IPS-15b (cell line): ENCODE measurements at regions not wholly inside any gene's neighbourhood (a gene's known extent, or its start where the extent isn't known, plus 50 kb on each side); places are given as distances from the start of the nearest gene placed in this dataset.

Source experiments
- H3K27me3 ChIP-seq: one replicate; pipeline ENCODE4 v1.6.1; 2013; ENCODE audit warnings: low read length; ENCODE audit not compliant: control insufficient read depth, insufficient read depth
- H3K36me3 ChIP-seq: one replicate; pipeline ENCODE4 v1.6.1; 2013; ENCODE audit warnings: low read length; ENCODE audit not compliant: control insufficient read depth, insufficient read depth
- H3K4me1 ChIP-seq: one replicate; pipeline ENCODE4 v1.6.1; 2013; ENCODE audit warnings: mild to moderate bottlenecking, low read length; ENCODE audit not compliant: control insufficient read depth, insufficient read depth
- H3K4me3 ChIP-seq: one replicate; pipeline ENCODE4 v1.5.1; 2013; ENCODE audit warnings: low read depth, low read length
- H3K9ac ChIP-seq: one replicate; pipeline ENCODE4 v1.6.1; 2013; ENCODE audit warnings: low read depth, mild to moderate bottlenecking, low read length
- H3K9me3 ChIP-seq: one replicate; pipeline ENCODE4 v1.6.1; 2013; ENCODE audit warnings: mild to moderate bottlenecking, low read length; ENCODE audit not compliant: control insufficient read depth, insufficient read depth

DNA sequence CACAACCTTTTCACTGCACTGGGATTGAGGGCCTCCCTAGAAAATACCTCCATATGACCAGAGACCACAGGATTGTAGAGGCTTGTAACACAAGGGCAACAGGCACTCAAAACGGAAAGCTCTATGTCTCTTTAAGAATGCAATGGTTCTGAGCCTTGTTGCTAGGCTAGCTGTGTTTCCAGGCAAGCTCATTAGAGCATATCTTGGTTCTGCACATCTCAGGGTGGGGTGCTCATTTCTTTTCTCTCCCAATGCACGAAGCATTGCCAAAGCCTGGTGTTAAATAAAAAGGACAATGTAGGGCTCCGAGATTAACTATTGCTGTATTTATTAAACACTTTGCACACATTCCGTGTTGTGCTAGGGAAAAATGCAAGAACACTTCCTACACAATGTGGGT, 315.9 kb downstream of the PRDM2 start:
- H3K27me3 ChIP-seq = no peaks in the 10 kb centered on the region
- no peak overlapping the region for H3K4me3 ChIP-seq
- no peaks in the 10 kb centered on the region for H3K36me3 ChIP-seq

DNA sequence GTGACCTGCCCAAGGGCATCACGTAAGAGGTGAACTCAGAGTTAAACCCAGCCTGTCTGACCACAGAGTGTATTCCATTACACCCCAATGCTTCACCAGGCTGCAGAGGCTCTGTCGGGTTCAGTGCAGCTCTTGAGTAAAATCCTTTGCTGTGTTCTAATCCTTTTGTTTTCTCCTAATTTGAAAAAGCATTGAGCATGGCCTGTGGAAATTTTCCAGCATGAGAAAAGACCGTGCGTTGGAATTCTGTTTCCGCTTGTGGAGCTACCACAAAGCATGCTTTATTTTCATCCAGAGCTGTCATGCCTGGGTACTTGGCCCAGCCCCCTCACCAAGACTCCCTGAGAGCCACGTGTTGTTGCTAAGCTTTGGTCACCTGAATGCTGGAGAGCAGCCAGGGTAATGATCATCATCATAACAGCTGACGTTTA, 317.6 kb downstream of the PRDM2 start:
- Histone ChIP-seq H3K4me1 (no peaks in the 10 kb centered on the region), H3K9me3 (no peaks in the 10 kb centered on the region), H3K9ac (no peak overlapping the region), H3K36me3 (no peaks in the 10 kb centered on the region), H3K27me3 (no peaks in the 10 kb centered on the region), H3K4me3 (no peak overlapping the region)

More for the DNA sequence above, 315.9 kb downstream of the PRDM2 start:
- no peaks in the 10 kb centered on the region for H3K9me3 ChIP-seq
- no peaks in the 10 kb centered on the region for H3K4me1 ChIP-seq
- H3K9ac ChIP-seq = no peak overlapping the region

DNA sequence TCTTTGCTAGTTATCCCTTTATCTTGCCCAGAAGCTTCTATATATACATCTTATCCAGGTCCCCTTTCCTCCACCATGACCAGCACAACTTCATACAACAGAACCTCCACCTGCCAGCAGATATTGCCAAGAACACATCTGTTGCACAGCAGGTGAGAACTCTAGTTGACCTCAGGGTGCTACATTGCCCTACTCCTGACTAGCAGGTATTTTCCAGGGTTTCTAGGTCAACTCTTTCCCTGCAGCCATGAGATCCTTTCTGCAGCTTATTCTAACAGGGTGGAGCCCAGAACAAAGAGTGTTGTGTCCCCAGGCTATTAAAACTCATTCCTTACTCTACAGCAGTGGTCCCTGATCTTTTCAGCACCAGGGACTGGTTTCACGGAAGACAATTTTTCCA, 319.5 kb downstream of the PRDM2 start:
- H3K36me3 ChIP-seq = no peaks in the 10 kb centered on the region
- no peak overlapping the region for H3K9ac ChIP-seq
- H3K9me3 ChIP-seq = no peaks in the 10 kb centered on the region
- H3K27me3 ChIP-seq = no peaks in the 10 kb centered on the region
- no peak overlapping the region for H3K4me3 ChIP-seq
- H3K4me1 ChIP-seq = no peaks in the 10 kb centered on the region

DNA sequence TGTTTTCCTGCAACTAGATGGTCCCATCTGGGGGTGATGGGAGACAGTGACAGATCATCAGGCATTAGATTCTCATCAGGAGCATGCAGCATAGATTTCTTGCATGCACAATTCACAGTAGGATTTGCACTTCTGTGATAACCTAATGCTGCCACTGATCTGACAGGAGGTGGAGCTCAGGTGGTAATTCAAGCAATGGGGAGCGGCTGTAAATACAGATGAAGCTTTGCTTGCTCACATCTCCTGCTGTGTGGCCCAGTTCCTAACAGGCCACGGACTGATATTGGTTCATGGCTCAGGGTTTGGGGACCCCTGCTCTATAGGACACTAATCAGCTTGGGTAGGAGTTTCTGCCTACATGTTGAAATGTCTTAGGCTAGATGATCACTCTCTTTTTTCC, 320.0 kb downstream of the PRDM2 start:
- no peak overlapping the region for H3K9ac ChIP-seq
- no peaks in the 10 kb centered on the region for H3K9me3 ChIP-seq
- no peaks in the 10 kb centered on the region for H3K27me3 ChIP-seq
- no peaks in the 10 kb centered on the region for H3K36me3 ChIP-seq
- no peaks in the 10 kb centered on the region for H3K4me1 ChIP-seq
- H3K4me3 ChIP-seq = no peak overlapping the region

DNA sequence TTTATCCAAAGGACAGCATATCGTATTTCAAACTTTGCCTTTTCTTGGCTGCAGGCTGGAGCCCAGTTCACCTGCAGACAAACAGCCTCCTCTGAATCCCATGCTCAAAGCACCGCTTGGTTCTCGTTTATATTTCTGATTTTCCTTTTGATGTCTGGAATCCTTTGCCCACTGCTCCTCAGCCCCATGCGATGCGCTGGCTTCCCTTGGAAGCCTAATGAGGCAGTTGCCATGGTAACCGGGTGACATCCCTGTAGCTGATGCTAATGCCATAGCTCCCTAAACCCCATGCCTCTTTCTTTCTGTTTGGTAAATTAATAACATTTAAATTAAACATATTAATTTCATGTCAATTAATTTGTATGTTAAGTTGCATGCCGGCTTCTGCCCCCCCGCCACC, 327.1 kb downstream of the PRDM2 start:
- Histone ChIP-seq H3K27me3 (no peaks in the 10 kb centered on the region), H3K9ac (no peak overlapping the region), H3K4me1 (no peaks in the 10 kb centered on the region), H3K4me3 (no peak overlapping the region), H3K36me3 (no peaks in the 10 kb centered on the region), H3K9me3 (no peaks in the 10 kb centered on the region)

DNA sequence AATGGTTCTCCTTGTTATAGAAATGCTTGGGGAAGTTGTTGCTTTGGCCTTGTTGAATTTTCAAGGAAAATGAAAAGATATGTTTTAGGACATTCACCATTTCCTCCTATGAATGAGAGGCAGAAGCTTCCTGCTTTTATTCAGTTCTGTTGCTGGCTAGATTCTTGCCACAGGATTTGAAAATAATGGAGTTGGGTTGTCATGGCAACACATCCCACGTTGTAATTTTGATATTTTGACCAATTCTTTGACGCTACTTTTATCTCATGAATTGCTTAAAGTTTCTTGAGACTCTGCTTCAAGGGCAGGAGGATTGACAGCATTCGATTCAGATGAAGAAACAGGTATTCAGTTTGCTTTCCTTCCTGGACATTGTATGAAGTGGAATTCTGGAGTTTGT, 331.5 kb downstream of the PRDM2 start:
- no peaks in the 10 kb centered on the region for H3K9me3 ChIP-seq
- no peaks in the 10 kb centered on the region for H3K4me1 ChIP-seq
- no peak overlapping the region for H3K9ac ChIP-seq
- H3K4me3 ChIP-seq = no peak overlapping the region
- H3K27me3 ChIP-seq = no peaks in the 10 kb centered on the region
- H3K36me3 ChIP-seq = no peaks in the 10 kb centered on the region

DNA sequence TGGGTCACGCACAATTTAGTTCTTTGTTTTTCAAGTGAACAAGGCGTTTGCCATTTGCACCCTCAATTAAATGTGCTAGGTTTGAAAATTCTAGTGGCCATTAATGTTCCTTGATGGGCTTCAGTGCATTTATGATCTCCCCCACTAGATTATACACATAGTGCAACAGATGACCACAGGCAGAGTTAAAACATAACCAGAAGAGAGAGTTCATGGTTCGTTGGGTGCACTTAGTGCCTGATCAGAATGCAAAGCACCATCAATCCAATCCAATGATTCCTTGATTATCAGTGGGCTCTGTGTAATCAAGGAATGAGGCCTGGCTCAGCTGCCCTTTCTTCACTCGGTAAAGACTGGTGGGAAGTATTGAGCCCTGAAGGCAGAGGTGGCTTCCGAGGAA, 334.5 kb downstream of the PRDM2 start:
- no peaks in the 10 kb centered on the region for H3K36me3 ChIP-seq
- H3K4me1 ChIP-seq = no peaks in the 10 kb centered on the region
- H3K9ac ChIP-seq = no peak overlapping the region
- H3K4me3 ChIP-seq = no peak overlapping the region
- no peaks in the 10 kb centered on the region for H3K27me3 ChIP-seq
- no peaks in the 10 kb centered on the region for H3K9me3 ChIP-seq

DNA sequence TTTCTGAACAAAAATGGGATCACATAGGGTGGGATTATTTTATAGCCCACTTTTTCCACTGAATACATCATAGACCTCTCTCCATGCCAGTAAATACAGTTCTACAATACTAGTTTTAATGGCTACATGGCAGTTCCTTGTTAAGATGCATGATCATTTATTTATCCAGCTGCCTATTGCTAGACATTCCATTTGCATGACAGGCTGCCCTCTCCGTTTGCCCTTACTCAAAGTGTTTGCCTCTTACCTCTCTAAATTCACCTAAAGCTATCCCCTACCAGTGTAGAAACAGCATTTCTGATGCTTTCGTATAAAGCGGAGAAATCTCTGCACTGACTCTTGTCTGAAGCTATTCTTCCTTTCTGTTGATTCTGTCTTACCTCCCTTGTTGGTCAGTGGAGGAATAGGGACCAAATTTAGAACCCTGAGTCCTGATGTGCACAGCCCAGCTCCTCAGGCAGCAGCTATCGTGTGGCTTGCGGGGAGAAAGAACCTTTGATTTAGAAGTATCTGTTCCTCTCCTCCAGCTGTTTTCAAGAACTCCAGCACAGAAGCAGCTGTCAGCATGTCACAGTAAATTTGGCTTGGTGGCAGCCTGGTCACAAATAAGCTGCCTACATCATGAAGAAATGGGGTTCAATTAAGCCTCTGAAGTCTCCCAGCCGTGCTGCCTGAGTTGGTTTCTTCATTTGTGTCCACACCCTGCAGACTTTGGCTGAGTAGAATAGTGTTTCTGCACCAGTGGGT, 337.3 kb downstream of the PRDM2 start:
- no peaks in the 10 kb centered on the region for H3K9me3 ChIP-seq
- H3K36me3 ChIP-seq = no peaks in the 10 kb centered on the region
- no peaks in the 10 kb centered on the region for H3K4me1 ChIP-seq
- H3K4me3 ChIP-seq = no peak overlapping the region
- no peaks in the 10 kb centered on the region for H3K27me3 ChIP-seq
- no peak overlapping the region for H3K9ac ChIP-seq

DNA sequence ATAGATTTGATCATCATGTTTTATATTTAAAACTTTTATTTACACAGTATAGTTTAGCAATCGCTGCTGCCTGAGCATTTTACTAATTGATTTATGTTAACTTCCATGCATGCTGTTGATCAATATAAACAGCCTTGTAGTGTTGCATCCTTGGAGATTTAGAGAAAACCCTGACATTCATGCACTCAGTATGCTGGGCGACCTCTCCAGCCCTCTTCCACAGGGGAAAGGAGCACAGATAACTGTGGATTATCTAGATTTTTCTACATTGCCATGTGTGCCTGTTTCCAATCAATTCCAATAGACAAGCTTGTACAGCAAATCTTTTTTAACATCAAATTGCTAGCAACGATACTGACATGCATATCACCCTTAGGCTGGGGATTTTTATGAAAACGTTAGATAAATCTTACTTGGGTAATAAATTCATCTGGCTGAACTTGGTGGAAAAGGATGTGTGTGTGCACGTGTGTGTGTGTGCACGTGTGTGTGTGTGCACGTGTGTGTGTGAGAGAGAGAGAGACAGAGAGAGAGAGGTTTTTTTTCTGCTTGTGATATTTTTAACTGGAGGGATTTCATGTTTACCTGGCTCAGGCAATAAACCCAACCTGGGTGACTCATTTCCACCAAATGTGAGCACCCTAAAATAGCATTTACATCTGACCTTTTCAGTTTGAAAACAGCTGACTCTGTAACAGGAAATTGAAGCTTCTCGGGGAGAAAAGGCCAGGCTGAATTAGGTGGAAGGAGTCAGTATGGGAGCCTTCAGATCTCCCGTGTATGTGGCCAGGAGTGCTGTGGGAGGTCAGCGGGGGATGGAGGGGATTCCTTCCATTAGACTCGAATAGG, 339.8 kb downstream of the PRDM2 start:
- no peak overlapping the region for H3K9ac ChIP-seq
- no peak overlapping the region for H3K4me3 ChIP-seq
- no peaks in the 10 kb centered on the region for H3K36me3 ChIP-seq
- no peaks in the 10 kb centered on the region for H3K4me1 ChIP-seq
- no peaks in the 10 kb centered on the region for H3K27me3 ChIP-seq
- no peaks in the 10 kb centered on the region for H3K9me3 ChIP-seq

DNA sequence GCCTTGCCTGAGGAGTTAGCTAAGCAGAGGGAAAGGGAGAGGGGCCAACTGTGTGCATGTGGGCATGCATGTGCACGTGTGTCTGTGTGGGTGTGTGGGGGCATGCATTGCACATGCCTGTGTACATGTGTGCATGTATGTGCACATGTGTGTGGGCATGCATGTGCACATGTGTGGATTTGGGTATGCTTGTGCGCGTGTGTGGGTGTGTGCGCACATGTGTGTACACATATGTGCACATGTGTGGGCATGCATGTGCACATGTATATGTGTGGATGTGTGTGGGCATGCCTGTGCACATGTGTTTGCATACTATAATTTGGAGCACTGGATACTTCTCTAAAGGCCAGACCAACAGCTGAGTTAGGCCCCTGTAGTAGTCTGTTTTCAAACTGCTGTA, 350.0 kb downstream of the PRDM2 start:
- Histone ChIP-seq H3K9me3 (no peaks in the 10 kb centered on the region), H3K9ac (no peak overlapping the region), H3K4me3 (no peak overlapping the region)

DNA sequence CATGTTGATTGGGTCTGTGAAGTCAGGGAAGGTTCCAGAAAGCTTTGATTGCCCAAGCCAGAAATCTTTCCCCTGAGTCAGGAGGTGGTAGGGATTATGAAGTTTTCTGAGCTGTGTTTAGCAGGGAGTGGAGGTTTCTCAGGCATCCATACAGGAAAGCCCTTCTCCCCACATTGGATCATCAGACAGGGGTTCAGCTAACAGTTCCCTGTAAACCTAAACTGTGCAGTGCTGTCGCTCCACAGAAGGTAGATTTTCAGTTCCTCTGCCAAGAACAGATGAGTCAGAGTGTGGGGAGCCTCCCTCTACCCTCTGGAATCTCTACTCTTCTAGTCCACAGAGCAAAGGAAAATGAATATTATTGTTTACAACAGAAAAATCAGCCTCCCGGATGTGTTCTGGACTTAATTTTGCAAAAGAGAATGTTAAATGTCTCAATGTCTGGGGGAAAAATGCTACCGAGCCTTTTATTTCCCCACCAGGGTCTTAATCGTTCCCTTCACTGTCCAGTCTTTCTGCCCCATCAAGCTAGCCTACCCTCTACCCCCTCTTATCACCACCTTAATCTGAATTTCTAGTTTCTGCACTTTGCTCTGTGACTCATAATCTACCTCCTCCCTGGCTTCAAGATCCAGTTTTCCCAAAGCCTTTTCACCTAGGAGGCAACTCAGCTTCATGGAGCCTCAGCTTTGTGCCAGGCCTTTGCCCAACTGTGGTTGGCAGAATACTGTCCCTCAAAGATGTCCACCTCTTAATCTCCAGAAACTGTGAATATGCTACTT, 355.6 kb downstream of the PRDM2 start:
- H3K27me3 ChIP-seq = no peaks in the 10 kb centered on the region
- H3K9ac ChIP-seq = no peak overlapping the region
- H3K4me3 ChIP-seq = no peak overlapping the region
- no peaks in the 10 kb centered on the region for H3K4me1 ChIP-seq
- no peaks in the 10 kb centered on the region for H3K9me3 ChIP-seq
- H3K36me3 ChIP-seq = no peaks in the 10 kb centered on the region

More for the DNA sequence above, 350.0 kb downstream of the PRDM2 start:
- Histone ChIP-seq H3K36me3 (no peaks in the 10 kb centered on the region), H3K4me1 (no peaks in the 10 kb centered on the region), H3K27me3 (no peaks in the 10 kb centered on the region)
